ENCODE measurements at regions not wholly inside any gene's neighbourhood (a gene's known extent, or its start where the extent isn't known, plus 50 kb on each side); places are given as distances from the start of the nearest gene placed in this dataset.

DNA sequence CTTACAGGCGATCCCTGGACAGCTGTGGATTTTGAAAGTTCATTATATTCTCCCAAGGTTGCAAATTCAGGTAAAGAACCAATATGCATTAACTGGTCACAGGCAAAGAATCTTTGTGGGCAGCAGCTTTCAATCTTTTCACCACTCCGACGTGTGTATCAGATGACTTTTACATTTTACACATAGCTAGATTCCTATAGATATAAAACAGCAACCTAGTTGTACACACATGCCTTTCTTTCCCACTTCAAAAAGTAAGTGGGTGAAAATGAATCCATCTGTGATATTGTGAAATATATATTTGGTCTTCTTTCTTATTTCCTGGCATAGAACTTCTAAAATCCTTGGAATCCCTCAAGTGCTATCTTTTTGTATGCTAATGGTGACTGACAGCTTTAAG lies 72.5 kb downstream of the SCG2 start:
- intact Hi-C loops (cut with DNase I) = no loop called here
- no peak for DNase-seq

DNA sequence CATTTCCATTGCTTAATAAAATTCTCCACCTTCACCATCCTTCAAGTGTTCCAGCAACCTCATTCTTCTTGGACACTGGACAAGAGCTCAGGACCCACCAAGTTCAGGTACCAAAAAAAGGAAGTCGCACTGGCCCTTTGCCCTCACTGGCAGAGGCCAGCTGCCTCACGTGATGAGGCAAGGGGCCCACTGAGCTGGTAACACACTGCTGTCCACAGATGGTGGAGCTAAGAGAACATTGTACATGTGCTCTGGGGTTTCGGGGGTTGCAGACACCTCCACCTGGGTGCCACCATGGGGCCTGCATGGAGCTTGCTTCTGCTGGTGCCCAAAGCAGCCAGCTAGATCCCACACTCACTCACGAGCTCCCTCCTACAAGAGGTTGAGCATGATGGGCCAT lies 71.3 kb downstream of the SCG2 start:
- DNase-seq = no peak
- intact Hi-C loops (cut with DNase I) = no loop called here

DNA sequence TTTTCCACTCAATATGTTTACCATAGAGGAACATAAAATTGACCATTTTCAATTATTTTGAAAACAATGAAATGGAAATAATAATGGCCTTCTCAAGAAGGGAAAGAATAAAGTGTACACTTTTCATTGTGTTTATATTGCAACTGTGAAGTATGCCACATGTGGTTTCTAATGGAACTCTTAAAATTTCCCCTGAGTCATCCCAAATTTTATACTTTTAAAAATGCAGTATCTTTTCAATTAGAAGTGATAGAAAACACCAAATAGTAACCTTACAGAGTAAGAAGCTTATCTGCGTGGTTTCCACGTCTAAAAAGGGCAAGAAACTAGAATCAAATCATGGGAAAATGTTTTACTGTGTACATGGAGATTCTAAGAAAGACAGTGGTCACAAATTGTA lies 70.0 kb downstream of the SCG2 start:
- DNase-seq = no peak
- intact Hi-C loops (cut with DNase I) = no loop called here

DNA sequence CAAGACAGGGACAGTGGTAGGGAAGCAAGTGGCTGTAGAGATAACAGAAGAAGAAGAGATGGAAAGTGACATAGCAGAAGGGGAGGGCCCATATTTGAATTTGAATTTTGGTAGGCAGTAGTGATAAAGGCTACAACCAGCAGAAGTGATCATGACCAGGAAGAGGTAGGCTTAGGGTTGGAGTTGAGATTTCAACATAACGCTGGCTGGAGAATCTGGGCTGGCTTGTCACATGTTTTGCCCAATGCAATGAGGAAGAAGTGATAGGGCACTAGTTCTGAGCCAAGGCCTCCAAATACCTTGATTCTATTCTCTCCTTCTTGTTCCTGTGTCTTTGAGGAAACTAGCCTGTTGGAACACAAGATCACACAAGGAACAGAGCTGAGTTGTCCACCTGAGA lies 69.4 kb downstream of the SCG2 start:
- intact Hi-C loops (cut with DNase I) = no loop called here
- no peak for DNase-seq

DNA sequence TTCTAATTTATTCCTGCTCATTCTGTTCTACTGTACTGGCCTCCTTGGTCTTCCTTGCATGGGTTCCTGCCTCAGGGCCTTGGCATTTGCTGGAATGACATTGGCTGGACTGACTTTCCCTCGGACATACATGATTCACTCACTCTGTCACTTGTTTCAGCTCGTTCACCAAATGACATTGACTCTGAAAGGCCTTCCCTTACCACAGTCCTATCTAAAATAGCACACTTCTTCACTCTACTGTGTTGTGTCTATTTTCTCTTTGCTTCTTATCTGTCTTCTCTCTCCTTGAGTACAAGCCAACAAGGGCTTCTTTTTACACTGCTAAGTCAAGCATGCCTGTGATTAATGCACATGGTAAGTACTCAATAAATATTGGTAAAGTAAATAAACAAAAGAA lies 65.6 kb downstream of the SCG2 start:
- intact Hi-C loops (cut with DNase I) = no loop called here

DNA sequence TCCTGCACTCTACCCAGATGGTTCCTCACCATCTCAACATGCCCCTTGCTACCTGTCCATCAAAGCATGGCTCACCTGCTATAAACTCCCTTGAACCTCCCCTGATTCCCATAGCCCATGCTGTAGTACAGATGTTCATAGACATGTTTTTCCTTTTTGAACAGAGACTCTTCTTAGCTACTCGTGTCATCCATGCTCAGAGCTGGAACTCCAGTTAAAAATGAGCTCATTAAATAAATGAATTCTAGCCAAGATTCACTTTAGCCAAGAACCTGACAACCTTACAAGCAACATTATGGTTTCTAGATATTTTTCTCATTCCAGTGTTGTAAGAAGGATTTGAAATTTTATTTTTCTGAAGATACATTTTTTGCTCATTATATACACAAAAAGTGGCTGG lies 65.0 kb downstream of the SCG2 start:
- DNase-seq = no peak
- intact Hi-C loops (cut with DNase I) = no loop called here

More for the DNA sequence above, 65.6 kb downstream of the SCG2 start:
- DNase-seq = no peak

DNA sequence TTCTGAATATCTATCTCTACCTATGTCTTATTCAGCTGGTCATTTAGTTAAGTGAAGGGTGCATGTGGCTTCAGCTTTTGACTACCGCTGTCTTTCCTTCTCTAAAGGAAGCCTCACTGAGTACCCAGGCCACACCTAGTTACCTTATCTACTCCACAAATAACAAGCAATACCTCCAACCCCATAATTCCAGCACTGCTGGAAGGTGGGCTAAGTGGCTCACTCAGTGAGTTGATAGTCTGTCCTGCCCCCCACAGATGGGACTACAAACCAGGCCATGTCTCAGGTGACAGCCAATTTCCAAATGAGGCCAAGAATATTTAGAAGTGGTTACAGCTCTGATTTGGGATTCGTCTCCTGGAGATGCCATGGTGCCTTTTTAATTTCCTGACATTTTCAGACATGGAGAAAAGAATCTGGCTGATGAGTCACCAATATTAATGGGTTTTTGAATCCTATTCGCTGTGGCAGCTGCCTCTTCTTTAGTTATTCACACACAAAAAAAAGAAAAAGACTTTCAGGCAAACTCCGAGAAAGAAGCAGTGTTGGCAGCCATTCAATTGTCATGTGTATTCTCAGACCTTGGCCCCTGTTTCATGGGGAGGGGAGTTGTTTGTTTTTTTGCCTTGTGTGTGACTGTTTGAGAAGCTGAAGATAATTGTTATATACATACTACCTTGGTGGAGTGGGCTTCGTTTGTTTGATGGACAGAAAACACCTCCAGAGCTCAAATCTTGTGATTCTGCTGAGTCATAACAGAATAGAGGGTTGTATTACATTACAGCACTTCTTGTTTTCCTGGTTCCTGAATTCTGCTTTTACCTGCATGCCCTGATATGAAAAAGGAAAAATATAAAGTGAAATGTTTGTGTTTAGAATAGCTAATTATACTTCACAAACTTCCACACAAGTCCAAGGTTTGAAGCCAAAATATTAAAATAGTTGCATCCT lies 64.2 kb downstream of the SCG2 start:
- peak in 14 of 42 donors; percentile 4 to 60 (median 30) for DNase-seq

DNA sequence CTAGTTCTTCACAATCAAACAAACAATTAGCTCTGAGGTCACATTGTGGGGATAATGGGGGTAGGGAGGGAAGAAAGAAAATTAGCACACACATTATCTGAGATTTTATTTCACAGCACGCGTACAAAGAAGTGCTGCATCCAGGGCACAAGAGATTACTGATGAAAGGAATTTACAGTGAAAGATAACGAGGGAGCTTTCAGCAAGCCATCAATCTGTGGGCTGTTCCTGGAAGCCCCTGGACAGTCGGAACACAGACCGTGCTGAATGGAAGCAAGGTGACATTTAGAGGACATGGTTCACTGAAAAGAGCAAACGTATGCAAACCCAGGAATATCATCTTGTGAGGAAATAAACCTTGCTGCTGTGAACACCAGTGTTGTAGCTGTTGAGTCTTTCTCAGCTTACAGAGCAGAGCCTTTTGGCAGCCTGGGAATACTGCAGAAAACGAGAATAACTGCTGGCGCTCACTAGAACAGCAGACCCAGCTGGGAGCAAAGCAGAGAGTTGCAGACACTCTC lies 63.2 kb downstream of the SCG2 start:
- DNase-seq = peak in 23 of 42 donors; percentile 5 to 65 (median 30)
- intact Hi-C loops (cut with DNase I) = no loop called here

More for the DNA sequence above, 64.2 kb downstream of the SCG2 start:
- intact Hi-C loops (cut with DNase I) = no loop called here

DNA sequence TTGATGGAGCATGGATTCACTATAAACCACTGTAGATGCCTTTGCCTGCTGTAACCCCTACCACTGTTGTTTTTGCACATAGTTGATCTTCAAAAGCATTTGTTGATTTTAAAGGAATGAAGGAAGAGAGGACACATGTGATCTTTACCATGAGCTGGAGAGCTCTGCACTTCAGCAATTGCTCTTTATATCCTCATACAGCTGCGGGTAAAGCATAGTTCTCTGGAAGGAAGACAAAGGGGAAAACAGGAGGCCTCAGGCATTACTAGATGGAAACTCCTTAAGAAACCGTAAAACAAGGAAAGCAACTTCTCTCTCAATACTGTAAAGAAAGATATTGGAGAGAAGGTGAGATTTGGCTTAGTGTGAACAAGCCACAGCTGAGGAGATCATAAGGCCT lies 60.6 kb downstream of the SCG2 start:
- no peak for DNase-seq
- intact Hi-C loops (cut with DNase I) = no loop called here

DNA sequence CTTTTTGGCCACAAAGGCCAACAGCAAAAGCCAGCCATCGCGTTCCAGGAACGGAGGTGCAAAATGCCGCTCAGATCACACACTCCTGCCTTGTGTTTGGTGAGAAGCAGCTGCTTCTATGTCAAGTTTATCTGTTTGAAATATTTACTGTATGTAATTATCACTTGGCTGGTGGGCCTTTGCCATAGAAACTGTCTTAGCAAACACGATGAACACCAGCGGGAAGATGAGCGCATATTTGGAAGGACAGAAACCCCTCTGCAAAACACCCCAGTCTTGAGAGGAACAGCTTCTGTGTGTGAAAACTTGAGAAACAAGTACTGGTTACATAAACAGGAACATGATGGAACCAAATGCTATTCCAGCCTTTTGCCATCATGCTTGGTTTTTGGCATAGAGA lies 59.7 kb downstream of the SCG2 start:
- intact Hi-C loops (cut with DNase I) = no loop called here

DNA sequence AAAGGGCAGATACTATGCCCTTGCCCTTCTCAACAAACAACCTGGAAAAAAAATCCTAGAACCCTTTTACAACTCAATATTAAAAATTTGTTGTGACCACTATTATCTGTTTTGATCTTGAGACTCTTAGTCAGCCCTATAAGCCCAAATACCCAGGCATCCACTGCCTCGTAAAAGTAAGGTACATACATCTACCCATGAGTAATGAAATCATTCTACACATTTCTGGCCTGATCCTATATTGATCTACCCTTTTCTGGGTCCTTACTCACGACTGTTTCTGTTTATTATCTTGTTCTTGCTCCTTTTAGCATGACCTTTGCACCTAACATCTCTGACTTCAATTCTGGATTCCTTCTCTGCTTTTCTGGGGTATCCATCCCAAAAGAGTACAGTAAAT lies 56.8 kb downstream of the SCG2 start:
- DNase-seq = no peak

More for the DNA sequence above, 59.7 kb downstream of the SCG2 start:
- DNase-seq = no peak

DNA sequence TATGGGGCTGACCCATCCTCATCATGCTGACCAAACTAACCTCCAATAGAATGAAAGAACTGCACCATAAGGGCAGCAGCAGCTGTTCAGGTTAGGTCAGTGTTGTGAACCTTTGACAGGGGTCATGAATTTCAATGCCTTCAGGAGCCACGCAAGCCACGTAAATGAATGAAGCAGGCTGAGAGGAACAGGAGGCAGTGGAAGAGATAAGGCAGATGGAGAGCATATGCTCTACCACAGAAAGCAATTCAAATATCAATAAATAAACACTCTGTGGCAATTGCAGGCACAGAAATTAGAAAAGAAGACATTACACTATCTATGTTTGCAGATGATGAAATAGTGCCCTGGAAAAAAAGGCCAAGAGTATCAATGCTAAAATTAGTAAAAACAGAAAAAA lies 56.3 kb downstream of the SCG2 start:
- intact Hi-C loops (cut with DNase I) = no loop called here
- no peak for DNase-seq

More for the DNA sequence above, 56.8 kb downstream of the SCG2 start:
- intact Hi-C loops (cut with DNase I) = no loop called here

Measured in head of caudate nucleus (tissue), 42 donors.